Peyer's patch (tissue), 4 donors: ENCODE measurements at regions not wholly inside any gene's neighbourhood (a gene's known extent, or its start where the extent isn't known, plus 50 kb on each side); places are given as distances from the start of the nearest gene placed in this dataset.

Experiments
- POLR2A ChIP-seq, 2 donors: fragments of 450-650 bp; IDR thresholded peaks; one replicate each; pipeline ENCODE4 v1.5.1; 2017; ENCODE audit warnings: antibody characterized with exemption in 2 of 2, mild to moderate bottlenecking in 2 of 2, moderate library complexity in 2 of 2
- TF ChIP-seq, protein P1 (sequence below), 6 experiments: fragments of 450-650 bp in 4 of 6; fragments of 200-600 bp in 2 of 6; sonication (generic) in 1 of 6; IDR thresholded peaks; one replicate each; pipeline ENCODE4 v1.5.1; 2017 to 2019; ENCODE audit warnings: antibody characterized with exemption in 6 of 6, mild to moderate bottlenecking in 3 of 6, moderate library complexity in 1 of 6

DNA sequence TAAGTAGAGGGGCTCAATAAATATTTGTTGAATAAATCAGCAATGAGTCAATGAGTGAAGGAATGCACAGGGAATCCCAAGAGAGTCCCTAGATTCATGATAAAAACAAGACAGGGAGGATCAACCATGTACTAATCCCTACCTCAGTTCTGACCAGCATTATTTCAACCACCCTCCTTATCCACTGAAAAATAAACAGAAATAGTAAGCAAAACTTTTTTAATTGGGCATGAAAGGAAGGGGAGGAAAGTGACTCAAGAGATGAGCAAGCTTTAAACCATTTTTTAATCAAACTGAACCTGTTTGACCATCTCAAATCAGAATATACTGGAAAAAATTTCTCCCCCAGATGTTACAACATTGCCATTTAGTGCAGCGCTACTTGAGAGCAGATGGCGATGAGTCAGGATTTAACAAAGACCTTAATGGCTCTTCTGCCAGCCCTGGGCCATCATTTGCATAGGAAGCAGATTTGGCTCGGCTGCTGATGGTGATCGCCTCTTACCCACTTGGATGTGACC lies 194.8 kb upstream of the SLC30A5 start:
- TF ChIP-seq, protein P1, sequence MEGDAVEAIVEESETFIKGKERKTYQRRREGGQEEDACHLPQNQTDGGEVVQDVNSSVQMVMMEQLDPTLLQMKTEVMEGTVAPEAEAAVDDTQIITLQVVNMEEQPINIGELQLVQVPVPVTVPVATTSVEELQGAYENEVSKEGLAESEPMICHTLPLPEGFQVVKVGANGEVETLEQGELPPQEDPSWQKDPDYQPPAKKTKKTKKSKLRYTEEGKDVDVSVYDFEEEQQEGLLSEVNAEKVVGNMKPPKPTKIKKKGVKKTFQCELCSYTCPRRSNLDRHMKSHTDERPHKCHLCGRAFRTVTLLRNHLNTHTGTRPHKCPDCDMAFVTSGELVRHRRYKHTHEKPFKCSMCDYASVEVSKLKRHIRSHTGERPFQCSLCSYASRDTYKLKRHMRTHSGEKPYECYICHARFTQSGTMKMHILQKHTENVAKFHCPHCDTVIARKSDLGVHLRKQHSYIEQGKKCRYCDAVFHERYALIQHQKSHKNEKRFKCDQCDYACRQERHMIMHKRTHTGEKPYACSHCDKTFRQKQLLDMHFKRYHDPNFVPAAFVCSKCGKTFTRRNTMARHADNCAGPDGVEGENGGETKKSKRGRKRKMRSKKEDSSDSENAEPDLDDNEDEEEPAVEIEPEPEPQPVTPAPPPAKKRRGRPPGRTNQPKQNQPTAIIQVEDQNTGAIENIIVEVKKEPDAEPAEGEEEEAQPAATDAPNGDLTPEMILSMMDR (IDR thresholded peaks at IDR 0.05): no peak
- no peak for TF ChIP-seq POLR2A (IDR thresholded peaks at IDR 0.05)
